ENCODE measurements at regions not wholly inside any gene's neighbourhood (a gene's known extent, or its start where the extent isn't known, plus 50 kb on each side); places are given as distances from the start of the nearest gene placed in this dataset.

DNA sequence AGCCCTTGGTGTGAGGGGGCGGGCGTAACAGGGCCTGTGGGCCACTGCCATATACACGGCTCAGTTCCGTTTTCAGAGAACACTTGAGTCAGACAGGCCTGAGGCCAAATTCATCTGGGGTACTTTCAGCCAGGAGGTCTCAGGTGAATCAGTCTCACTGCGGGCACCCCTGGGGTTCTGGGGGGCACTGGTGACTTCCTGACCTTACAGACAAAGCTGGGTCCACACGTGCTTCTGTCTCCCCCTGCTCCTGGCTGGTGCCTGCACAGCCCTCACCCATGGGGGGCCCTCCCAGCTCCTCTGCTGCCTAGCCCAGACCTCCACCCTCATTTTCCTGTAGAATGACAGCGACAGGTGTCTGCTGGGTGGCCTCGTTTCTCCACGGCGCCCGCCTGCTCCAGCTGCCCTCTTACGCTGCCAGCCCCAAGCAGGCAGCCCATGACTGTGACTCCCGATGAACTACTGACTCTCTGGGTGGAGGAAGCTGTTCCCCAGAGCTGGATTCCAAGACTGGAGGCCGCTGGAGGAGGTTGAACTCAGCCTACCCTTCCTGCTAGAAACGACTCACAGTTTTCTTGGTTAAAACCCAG, 374.1 kb upstream of the IRX4 start:
- TF ChIP-seq, protein P1, sequence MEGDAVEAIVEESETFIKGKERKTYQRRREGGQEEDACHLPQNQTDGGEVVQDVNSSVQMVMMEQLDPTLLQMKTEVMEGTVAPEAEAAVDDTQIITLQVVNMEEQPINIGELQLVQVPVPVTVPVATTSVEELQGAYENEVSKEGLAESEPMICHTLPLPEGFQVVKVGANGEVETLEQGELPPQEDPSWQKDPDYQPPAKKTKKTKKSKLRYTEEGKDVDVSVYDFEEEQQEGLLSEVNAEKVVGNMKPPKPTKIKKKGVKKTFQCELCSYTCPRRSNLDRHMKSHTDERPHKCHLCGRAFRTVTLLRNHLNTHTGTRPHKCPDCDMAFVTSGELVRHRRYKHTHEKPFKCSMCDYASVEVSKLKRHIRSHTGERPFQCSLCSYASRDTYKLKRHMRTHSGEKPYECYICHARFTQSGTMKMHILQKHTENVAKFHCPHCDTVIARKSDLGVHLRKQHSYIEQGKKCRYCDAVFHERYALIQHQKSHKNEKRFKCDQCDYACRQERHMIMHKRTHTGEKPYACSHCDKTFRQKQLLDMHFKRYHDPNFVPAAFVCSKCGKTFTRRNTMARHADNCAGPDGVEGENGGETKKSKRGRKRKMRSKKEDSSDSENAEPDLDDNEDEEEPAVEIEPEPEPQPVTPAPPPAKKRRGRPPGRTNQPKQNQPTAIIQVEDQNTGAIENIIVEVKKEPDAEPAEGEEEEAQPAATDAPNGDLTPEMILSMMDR (IDR thresholded peaks at IDR 0.05; ENCODE audit: insufficient read depth, low read length, poor library complexity, severe bottlenecking): no peak
- no peak for TF ChIP-seq EZH2phosphoT487 (conservative IDR thresholded peaks at IDR 0.05; ENCODE audit: low read length)
